Adipocyte (in vitro differentiated cells): ENCODE measurements at regions not wholly inside any gene's neighbourhood (a gene's known extent, or its start where the extent isn't known, plus 50 kb on each side); places are given as distances from the start of the nearest gene placed in this dataset.

Source experiments
- DNase-seq: peaks from one replicate; pipeline ENCODE4 v3.0.0-alpha.2; 2015; ENCODE audit warnings: low read depth
- H3K27me3 ChIP-seq: replicated peaks from 2 replicates; pipeline ENCODE4 v1.7.0; 2013; ENCODE audit warnings: mild to moderate bottlenecking, low read length, moderate library complexity; ENCODE audit not compliant: control insufficient read depth, insufficient read depth
- H3K36me3 ChIP-seq: 2 replicates; pipeline ENCODE4 v1.7.0; 2013; ENCODE audit warnings: low read length, mild to moderate bottlenecking, moderate library complexity; ENCODE audit not compliant: control insufficient read depth, insufficient read depth, severe bottlenecking
- H3K4me1 ChIP-seq: 2 replicates; pipeline ENCODE4 v1.7.0; 2013; ENCODE audit warnings: mild to moderate bottlenecking, low read length, moderate library complexity; ENCODE audit not compliant: control insufficient read depth, insufficient read depth
- H3K4me3 ChIP-seq: 2 replicates; pipeline ENCODE4 v1.7.0; 2013; ENCODE audit warnings: mild to moderate bottlenecking, low read length, moderate library complexity
- H3K9ac ChIP-seq: 2 replicates; pipeline ENCODE4 v1.7.0; 2013; ENCODE audit warnings: mild to moderate bottlenecking, low read length, moderate library complexity
- H3K9me3 ChIP-seq: 2 replicates; pipeline ENCODE4 v1.7.0; 2013; ENCODE audit warnings: mild to moderate bottlenecking, low read length, moderate library complexity; ENCODE audit not compliant: control insufficient read depth

GRCh38 chr7:25860275-25861163 is 291.5 kb upstream of the NFE2L3 start:
- peak; percentile 39 for DNase-seq
- H3K9me3 ChIP-seq: no peaks in the 10 kb centered on the region
- peaks cover 25% of the 10 kb centered on the region for H3K27me3 ChIP-seq
- H3K4me1 ChIP-seq: peaks cover 12% of the 10 kb centered on the region
- H3K4me3 ChIP-seq: no peak overlapping the region
- H3K36me3 ChIP-seq: no peaks in the 10 kb centered on the region
- H3K9ac ChIP-seq: no peak overlapping the region

- H3K4me1 ChIP-seq: peaks cover 8% of the 10 kb centered on the region
- no peak for DNase-seq
- no peaks in the 10 kb centered on the region for H3K9me3 ChIP-seq
- no peaks in the 10 kb centered on the region for H3K36me3 ChIP-seq
- peaks cover 31% of the 10 kb centered on the region for H3K27me3 ChIP-seq
- H3K9ac ChIP-seq: peak overlapping the region; percentile 67
- peak overlapping the region; percentile 86 for H3K4me3 ChIP-seq
Measured at GRCh38 chr7:25861164-25861496, 290.9 kb upstream of the NFE2L3 start.

GRCh38 chr7:25861601-25862260 is 290.3 kb upstream of the NFE2L3 start:
- H3K4me1 ChIP-seq: peaks cover 8% of the 10 kb centered on the region
- DNase-seq: peak; percentile 16
- H3K36me3 ChIP-seq: no peaks in the 10 kb centered on the region
- peak overlapping the region; percentile 86 for H3K4me3 ChIP-seq
- peaks cover 37% of the 10 kb centered on the region for H3K27me3 ChIP-seq
- no peaks in the 10 kb centered on the region for H3K9me3 ChIP-seq
- H3K9ac ChIP-seq: peak overlapping the region; percentile 67

GRCh38 chr7:25862261-25863004 is 289.6 kb upstream of the NFE2L3 start:
- peak overlapping the region; percentile 86 for H3K4me3 ChIP-seq

GRCh38 chr7:25863005-25863728 is 288.8 kb upstream of the NFE2L3 start:
- peaks cover 51% of the 10 kb centered on the region for H3K27me3 ChIP-seq

More at GRCh38 chr7:25862261-25863004, 289.6 kb upstream of the NFE2L3 start:
- Histone ChIP-seq H3K9ac (no peak overlapping the region), H3K4me1 (peaks cover 5% of the 10 kb centered on the region), H3K27me3 (peaks cover 43% of the 10 kb centered on the region), H3K9me3 (no peaks in the 10 kb centered on the region), H3K36me3 (no peaks in the 10 kb centered on the region)
- DNase-seq: peak; percentile 100

GRCh38 chr7:25863729-25864110 is 288.3 kb upstream of the NFE2L3 start:
- Histone ChIP-seq H3K9ac (no peak overlapping the region), H3K4me1 (no peaks in the 10 kb centered on the region), H3K4me3 (no peak overlapping the region), H3K27me3 (peaks cover 56% of the 10 kb centered on the region), H3K9me3 (no peaks in the 10 kb centered on the region), H3K36me3 (no peaks in the 10 kb centered on the region)
- no peak for DNase-seq

More at GRCh38 chr7:25863005-25863728, 288.8 kb upstream of the NFE2L3 start:
- Histone ChIP-seq H3K9ac (no peak overlapping the region), H3K4me3 (peak overlapping the region; percentile 48), H3K4me1 (no peaks in the 10 kb centered on the region), H3K9me3 (no peaks in the 10 kb centered on the region), H3K36me3 (no peaks in the 10 kb centered on the region)
- no peak for DNase-seq

GRCh38 chr7:25864511-25864910 is 287.5 kb upstream of the NFE2L3 start:
- Histone ChIP-seq H3K27me3 (peaks cover 64% of the 10 kb centered on the region), H3K36me3 (no peaks in the 10 kb centered on the region), H3K4me1 (no peaks in the 10 kb centered on the region), H3K9me3 (no peaks in the 10 kb centered on the region), H3K4me3 (no peak overlapping the region), H3K9ac (no peak overlapping the region)
- no peak for DNase-seq

- Histone ChIP-seq H3K4me3 (no peak overlapping the region), H3K9me3 (no peaks in the 10 kb centered on the region), H3K27me3 (peaks cover 70% of the 10 kb centered on the region), H3K36me3 (no peaks in the 10 kb centered on the region), H3K9ac (no peak overlapping the region), H3K4me1 (no peaks in the 10 kb centered on the region)
- DNase-seq: no peak
Measured at GRCh38 chr7:25864943-25865751, 286.9 kb upstream of the NFE2L3 start.

- Histone ChIP-seq H3K9ac (no peak overlapping the region), H3K4me1 (no peaks in the 10 kb centered on the region), H3K9me3 (no peaks in the 10 kb centered on the region), H3K36me3 (no peaks in the 10 kb centered on the region), H3K4me3 (no peak overlapping the region), H3K27me3 (peaks cover 89% of the 10 kb centered on the region)
- DNase-seq: no peak
Measured at GRCh38 chr7:25868509-25868908, 283.5 kb upstream of the NFE2L3 start.

- Histone ChIP-seq H3K4me1 (no peaks in the 10 kb centered on the region), H3K27me3 (peaks cover 86% of the 10 kb centered on the region), H3K9me3 (no peaks in the 10 kb centered on the region), H3K36me3 (no peaks in the 10 kb centered on the region), H3K4me3 (no peak overlapping the region), H3K9ac (no peak overlapping the region)
- no peak for DNase-seq
Measured at GRCh38 chr7:25870574-25870973, 281.4 kb upstream of the NFE2L3 start.
